ENCODE measurements at regions not wholly inside any gene's neighbourhood (a gene's known extent, or its start where the extent isn't known, plus 50 kb on each side); places are given as distances from the start of the nearest gene placed in this dataset.

DNA sequence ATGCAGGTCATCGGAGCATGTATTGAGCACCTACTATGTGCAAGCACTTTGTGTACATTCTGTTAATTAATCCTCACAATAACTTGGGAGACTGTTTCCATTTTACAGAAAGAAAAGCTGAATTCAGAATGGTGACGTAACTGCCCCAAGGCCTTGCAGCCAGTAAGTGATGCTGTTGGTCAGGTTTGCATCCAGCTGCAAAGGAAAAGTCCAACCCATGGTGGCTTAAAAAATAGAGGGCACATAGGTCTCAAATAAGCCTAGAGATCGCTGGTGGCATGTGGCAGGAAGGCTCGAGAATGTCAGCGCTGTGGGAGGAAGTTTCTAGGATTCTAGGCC, 83.8 kb upstream of the CHST15 start:
- TF ChIP-seq, protein P1, sequence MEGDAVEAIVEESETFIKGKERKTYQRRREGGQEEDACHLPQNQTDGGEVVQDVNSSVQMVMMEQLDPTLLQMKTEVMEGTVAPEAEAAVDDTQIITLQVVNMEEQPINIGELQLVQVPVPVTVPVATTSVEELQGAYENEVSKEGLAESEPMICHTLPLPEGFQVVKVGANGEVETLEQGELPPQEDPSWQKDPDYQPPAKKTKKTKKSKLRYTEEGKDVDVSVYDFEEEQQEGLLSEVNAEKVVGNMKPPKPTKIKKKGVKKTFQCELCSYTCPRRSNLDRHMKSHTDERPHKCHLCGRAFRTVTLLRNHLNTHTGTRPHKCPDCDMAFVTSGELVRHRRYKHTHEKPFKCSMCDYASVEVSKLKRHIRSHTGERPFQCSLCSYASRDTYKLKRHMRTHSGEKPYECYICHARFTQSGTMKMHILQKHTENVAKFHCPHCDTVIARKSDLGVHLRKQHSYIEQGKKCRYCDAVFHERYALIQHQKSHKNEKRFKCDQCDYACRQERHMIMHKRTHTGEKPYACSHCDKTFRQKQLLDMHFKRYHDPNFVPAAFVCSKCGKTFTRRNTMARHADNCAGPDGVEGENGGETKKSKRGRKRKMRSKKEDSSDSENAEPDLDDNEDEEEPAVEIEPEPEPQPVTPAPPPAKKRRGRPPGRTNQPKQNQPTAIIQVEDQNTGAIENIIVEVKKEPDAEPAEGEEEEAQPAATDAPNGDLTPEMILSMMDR (IDR thresholded peaks at IDR 0.05), result no peak
- TF ChIP-seq EZH2 (IDR thresholded peaks at IDR 0.05), result no peak
